IMR-90 (cell line): ENCODE measurements at regions not wholly inside any gene's neighbourhood (a gene's known extent, or its start where the extent isn't known, plus 50 kb on each side); places are given as distances from the start of the nearest gene placed in this dataset.
A peak's percentile ranks its signal among the peaks of the same experiment; 100 is the strongest.

ENCODE experiments used
- ATAC-seq: fragments of 200-7000 bp; cut with Tn5 transposase; 2 replicates; pipeline ENCODE4 v1.9.1; 2020; ENCODE audit warnings: low read depth, mild to moderate bottlenecking, moderate library complexity
- BruUV-seq: library from RNA; stranded (reverse); fragments of 400-500 nt; replicated peaks from 2 replicates; lab custom pipeline; 2021; lab: Mats Ljungman, UMichigan
- CTCF ChIA-PET: fragments of 300-600 bp; formaldehyde crosslinking; extraction: SDS; loops from one replicate; lab custom pipeline; 2021; ENCODE audit warnings: antibody characterized with exemption; lab: Yijun Ruan, JAX
- POLR2A ChIA-PET: fragments of 300-600 bp; sonication (Branson Sonifier 250); formaldehyde crosslinking; loops from one replicate; lab custom pipeline; 2022; ENCODE audit warnings: antibody characterized with exemption; ENCODE audit not compliant: unreplicated experiment; lab: Charles Lee
- DNase-seq: peaks from one replicate; pipeline ENCODE4 v3.0.0; 2013
- H2AFZ ChIP-seq: replicated peaks from 2 replicates; pipeline ENCODE3; 2013; ENCODE audit warnings: low read length, mild to moderate bottlenecking; ENCODE audit not compliant: poor library complexity
- H2AK5ac ChIP-seq: 2 replicates; pipeline ENCODE4 v1.6.1; 2013; ENCODE audit warnings: low read depth, low read length, inconsistent platforms
- H2AK9ac ChIP-seq: replicated peaks from 2 replicates; pipeline ENCODE3; 2013; ENCODE audit warnings: mild to moderate bottlenecking, low read depth, low read length, moderate library complexity; ENCODE audit not compliant: poor library complexity
- H2BK120ac ChIP-seq: 2 replicates; pipeline ENCODE4 v1.6.1; 2013; ENCODE audit warnings: low read depth, low read length, inconsistent platforms
- H2BK15ac ChIP-seq: 3 replicates; pipeline ENCODE4 v1.6.1; 2013; ENCODE audit warnings: low read depth, low read length, inconsistent platforms
- H2BK20ac ChIP-seq: 2 replicates; pipeline ENCODE4 v1.6.1; 2013; ENCODE audit warnings: low read depth, mild to moderate bottlenecking, inconsistent platforms, low read length, moderate library complexity
- H2BK5ac ChIP-seq: 2 replicates; pipeline ENCODE4 v1.6.1; 2013; ENCODE audit warnings: mild to moderate bottlenecking, low read depth, low read length, inconsistent platforms; ENCODE audit not compliant: poor library complexity, severe bottlenecking
- H3K14ac ChIP-seq: replicated peaks from 2 replicates; pipeline ENCODE4 v1.6.1; 2013; ENCODE audit warnings: low read depth, low read length, inconsistent platforms
- H3K18ac ChIP-seq: 2 replicates; pipeline ENCODE4 v1.6.1; 2013; ENCODE audit warnings: low read depth, low read length, control low read depth
- H3K23ac ChIP-seq: 2 replicates; pipeline ENCODE4 v1.6.1; 2013; ENCODE audit warnings: low read depth, low read length, inconsistent platforms
- H3K27ac ChIP-seq: 2 replicates; pipeline ENCODE4 v1.5.1; 2013; ENCODE audit warnings: mild to moderate bottlenecking, control low read depth, low read length; ENCODE audit not compliant: insufficient read depth
- H3K27me3 ChIP-seq: 2 replicates; pipeline ENCODE4 v1.6.1; 2013; ENCODE audit warnings: low read length; ENCODE audit not compliant: control insufficient read depth, insufficient read depth
- H3K36me3 ChIP-seq: 2 replicates; pipeline ENCODE4 v1.6.1; 2013; ENCODE audit warnings: low read length, mixed read lengths; ENCODE audit not compliant: control insufficient read depth, insufficient read depth
- H3K4ac ChIP-seq: 2 replicates; pipeline ENCODE4 v1.6.1; 2013; ENCODE audit warnings: low read depth, low read length, inconsistent platforms
- H3K4me1 ChIP-seq: 2 replicates; pipeline ENCODE4 v1.6.1; 2013; ENCODE audit warnings: low read length, mixed read lengths; ENCODE audit not compliant: control insufficient read depth, insufficient read depth
- H3K4me2 ChIP-seq: 2 replicates; pipeline ENCODE4 v1.6.1; 2013; ENCODE audit warnings: low read depth, mild to moderate bottlenecking, control low read depth, low read length, moderate library complexity
- H3K4me3 ChIP-seq: 2 replicates; pipeline ENCODE4 v1.5.1; 2013; ENCODE audit warnings: low read depth, mild to moderate bottlenecking, control low read depth, low read length, moderate library complexity; ENCODE audit not compliant: insufficient read depth
- H3K56ac ChIP-seq: 2 replicates; pipeline ENCODE4 v1.6.1; 2013; ENCODE audit warnings: low read length, inconsistent platforms; ENCODE audit not compliant: insufficient read depth; ENCODE audit errors: extremely low read depth
- H3K79me1 ChIP-seq, 2 experiments: 2 replicates each; pipeline ENCODE4 v1.6.1; 2013; ENCODE audit warnings: low read length in 2 of 2, inconsistent platforms in 1 of 2, low read depth in 1 of 2
- H3K9ac ChIP-seq: 2 replicates; pipeline ENCODE4 v1.6.1; 2013; ENCODE audit warnings: low read depth, low read length, control low read depth
- H3K9me1 ChIP-seq: 2 replicates; pipeline ENCODE4 v1.6.1; 2013; ENCODE audit warnings: low read length, inconsistent platforms; ENCODE audit not compliant: insufficient read depth
- H3K9me3 ChIP-seq: 2 replicates; pipeline ENCODE4 v1.6.1; 2013; ENCODE audit warnings: low read length; ENCODE audit not compliant: control insufficient read depth, insufficient read depth
- H4K20me1 ChIP-seq: 2 replicates; pipeline ENCODE4 v1.6.1; 2013; ENCODE audit warnings: low read length, inconsistent platforms; ENCODE audit not compliant: insufficient read depth
- H4K5ac ChIP-seq: 2 replicates; pipeline ENCODE4 v1.6.1; 2013; ENCODE audit warnings: mild to moderate bottlenecking, low read depth, low read length, control low read depth
- H4K8ac ChIP-seq, 2 experiments: 2 replicates each; pipeline ENCODE4 v1.6.1; 2013; ENCODE audit warnings: low read depth in 2 of 2, low read length in 2 of 2, control low read depth in 1 of 2, inconsistent platforms in 1 of 2
- H4K91ac ChIP-seq: 2 replicates; pipeline ENCODE4 v1.6.1; 2013; ENCODE audit warnings: low read depth, low read length, inconsistent platforms; ENCODE audit not compliant: insufficient read depth
- BHLHE40 ChIP-seq: fragments of 150-350 bp; IDR thresholded peaks from 2 replicates; pipeline ENCODE4 v1.6.1; 2016; ENCODE audit warnings: mild to moderate bottlenecking, low read depth, low read length
- CEBPB ChIP-seq: IDR thresholded peaks from 2 replicates; pipeline ENCODE4 v1.6.1; 2012; ENCODE audit warnings: low read depth, low read length, improper control_type of control experiment
- CHD1 ChIP-seq: IDR thresholded peaks from 2 replicates; pipeline ENCODE4 v1.6.1; 2012; ENCODE audit warnings: low read depth, low read length, improper control_type of control experiment
- FOS ChIP-seq: fragments of 150-350 bp; IDR thresholded peaks from 2 replicates; pipeline ENCODE4 v1.6.1; 2016; ENCODE audit warnings: low read depth, low read length
- MAFK ChIP-seq: IDR thresholded peaks from 2 replicates; pipeline ENCODE4 v1.6.1; 2012; ENCODE audit warnings: low read depth, low read length, improper control_type of control experiment
- MAZ ChIP-seq: IDR thresholded peaks from 2 replicates; pipeline ENCODE4 v1.6.1; 2012; ENCODE audit warnings: low read depth, mild to moderate bottlenecking, low read length, improper control_type of control experiment, moderate library complexity, borderline replicate concordance
- MXI1 ChIP-seq: IDR thresholded peaks from 2 replicates; pipeline ENCODE4 v1.6.1; 2012; ENCODE audit warnings: low read depth, mild to moderate bottlenecking, low read length, moderate library complexity, borderline replicate concordance
- NFE2L2 ChIP-seq: fragments of 150-350 bp; IDR thresholded peaks from 2 replicates; pipeline ENCODE4 v1.6.1; 2016; ENCODE audit warnings: low read depth, mild to moderate bottlenecking, low read length
- POLR2A ChIP-seq: IDR thresholded peaks from 2 replicates; pipeline ENCODE4 v1.6.1; 2012; ENCODE audit warnings: mild to moderate bottlenecking, low read depth, low read length
- RAD21 ChIP-seq: IDR thresholded peaks from 2 replicates; pipeline ENCODE4 v1.6.1; 2012; ENCODE audit warnings: low read length, improper control_type of control experiment
- RCOR1 ChIP-seq: IDR thresholded peaks from 2 replicates; pipeline ENCODE4 v1.6.1; 2012; ENCODE audit warnings: mild to moderate bottlenecking, low read length, improper control_type of control experiment; ENCODE audit not compliant: insufficient replicate concordance
- RFX5 ChIP-seq: IDR thresholded peaks from 2 replicates; pipeline ENCODE4 v1.8.0; 2012; ENCODE audit warnings: low read depth, mild to moderate bottlenecking, low read length, moderate library complexity
- SMC3 ChIP-seq: fragments of 150-350 bp; IDR thresholded peaks from 2 replicates; pipeline ENCODE4 v1.6.1; 2016; ENCODE audit warnings: low read depth, mild to moderate bottlenecking, antibody characterized with exemption, low read length, moderate library complexity
- WGBS, 2 experiments: methylation state at CpG; one replicate each; pipeline versions ENCODE4 v1.1.5 to v1.1.7; 2013; ENCODE audit warnings: missing lambda C conversion rate in 2 of 2; ENCODE audit not compliant: insufficient read length in 1 of 2; ENCODE audit errors: extremely low coverage in 2 of 2; 5-methylcytosine and 5-hydroxymethylcytosine counted together
- dilution Hi-C: fragments of 300-500 bp; cut with HindIII; formaldehyde crosslinking; loops from one replicate; pipeline ENCODE4 v1.14.3; 2018; ENCODE audit warnings: low sequenced_read_pairs; ENCODE audit not compliant: unreplicated experiment
- in situ Hi-C: fragments of 300-500 bp; cut with MboI; formaldehyde crosslinking; loops from 3 replicates; pipeline ENCODE4 v1.14.3; 2019; ENCODE audit warnings: low sequenced_read_pairs, inconsistent platforms, mixed read lengths
- intact Hi-C: fragments of 100-400 bp; cut with micrococcal nuclease; formaldehyde crosslinking; loops from 2 replicates; pipeline ENCODE4 v1.10.0; 2022
- TF ChIP-seq, protein P1 (sequence below): fragments of 150-350 bp; IDR thresholded peaks from 2 replicates; pipeline ENCODE4 v1.6.1; 2016; ENCODE audit warnings: low read depth, mild to moderate bottlenecking, low read length, moderate library complexity, borderline replicate concordance
- TF ChIP-seq, protein P2 (sequence below): conservative IDR thresholded peaks from 2 replicates; pipeline ENCODE4 v1.5.1; 2012; ENCODE audit warnings: mild to moderate bottlenecking, low read depth, low read length, improper control_type of control experiment
- TF ChIP-seq, protein P3 (sequence below): fragments of 150-350 bp; IDR thresholded peaks from 2 replicates; pipeline ENCODE4 v1.6.1; 2017; ENCODE audit warnings: mild to moderate bottlenecking, antibody characterized with exemption, low read length, low read depth

DNA sequence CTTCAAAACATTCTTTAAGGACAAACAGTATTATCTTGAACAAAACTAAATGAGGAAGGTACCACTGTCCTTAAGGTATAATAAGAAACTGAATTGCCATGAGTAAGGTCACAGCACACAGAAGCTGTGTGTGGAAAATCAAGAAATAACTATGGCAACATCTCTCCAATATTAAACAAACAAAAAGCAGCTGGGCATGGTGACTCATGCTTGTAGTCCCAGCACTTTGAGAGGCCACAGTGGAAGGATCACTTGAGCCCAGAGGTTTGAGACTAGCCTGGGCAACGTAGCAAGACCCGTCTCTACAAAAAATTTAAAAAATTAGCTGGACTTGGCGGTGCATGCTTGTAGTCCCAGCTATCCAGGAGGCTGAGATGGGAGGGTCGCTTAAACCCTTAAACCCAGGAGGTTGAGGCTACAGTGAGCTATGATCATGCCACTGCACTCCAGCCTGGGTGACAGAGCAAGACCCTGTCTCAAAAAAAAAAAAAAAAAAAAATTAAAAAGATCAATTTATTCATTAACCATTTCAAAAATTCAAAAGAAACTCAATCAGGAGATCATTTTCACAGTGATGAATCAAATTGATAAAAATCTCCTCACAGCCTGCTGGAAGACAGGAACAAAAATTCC is 195.4 kb downstream of the SKIDA1 start:
- Histone ChIP-seq H3K9ac (no peak overlapping the region), H4K20me1 (no peaks in the 10 kb centered on the region), H4K8ac (no peak overlapping the region), H2BK5ac (no peak overlapping the region), H3K4me1 (peaks cover under 1% of the 10 kb centered on the region), H2BK120ac (no peak overlapping the region), H3K9me3 (no peaks in the 10 kb centered on the region), H3K79me1 (no peaks in the 10 kb centered on the region), H3K4me3 (no peak overlapping the region), H2BK15ac (no peak overlapping the region), H3K4ac (no peak overlapping the region), H3K27ac (no peak overlapping the region), H2AFZ (no peak overlapping the region), H3K9me1 (peaks cover 1% of the 10 kb centered on the region; the same call in 1 of the 2 replicates), H3K4me2 (no peak overlapping the region), H4K5ac (no peak overlapping the region), H3K14ac (no peak overlapping the region), H2AK9ac (no peak overlapping the region), H2BK20ac (no peak overlapping the region), H3K27me3 (no peaks in the 10 kb centered on the region), H2AK5ac (no peak overlapping the region), H3K18ac (no peak overlapping the region), H3K56ac (no peak overlapping the region), H4K91ac (no peak overlapping the region), H3K36me3 (no peaks in the 10 kb centered on the region), H3K23ac (no peak overlapping the region)
- intact Hi-C loops = no loop called here
- BruUV-seq = no TSS peak
- ChIA-PET POLR2A (no interaction called here), CTCF (interaction anchor here (1.2 kb wide), 1 partner anchor 166 kb away, joined by 3 read pairs; no protein-coding TSS in a partner anchor)
- TF ChIP-seq MAFK = no peak
- no peak for TF ChIP-seq MXI1
- no peak for TF ChIP-seq MAZ
- TF ChIP-seq, protein P1, sequence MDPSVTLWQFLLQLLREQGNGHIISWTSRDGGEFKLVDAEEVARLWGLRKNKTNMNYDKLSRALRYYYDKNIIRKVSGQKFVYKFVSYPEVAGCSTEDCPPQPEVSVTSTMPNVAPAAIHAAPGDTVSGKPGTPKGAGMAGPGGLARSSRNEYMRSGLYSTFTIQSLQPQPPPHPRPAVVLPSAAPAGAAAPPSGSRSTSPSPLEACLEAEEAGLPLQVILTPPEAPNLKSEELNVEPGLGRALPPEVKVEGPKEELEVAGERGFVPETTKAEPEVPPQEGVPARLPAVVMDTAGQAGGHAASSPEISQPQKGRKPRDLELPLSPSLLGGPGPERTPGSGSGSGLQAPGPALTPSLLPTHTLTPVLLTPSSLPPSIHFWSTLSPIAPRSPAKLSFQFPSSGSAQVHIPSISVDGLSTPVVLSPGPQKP = no peak
- TF ChIP-seq RCOR1 = peak; percentile 94
- TF ChIP-seq, protein P2, sequence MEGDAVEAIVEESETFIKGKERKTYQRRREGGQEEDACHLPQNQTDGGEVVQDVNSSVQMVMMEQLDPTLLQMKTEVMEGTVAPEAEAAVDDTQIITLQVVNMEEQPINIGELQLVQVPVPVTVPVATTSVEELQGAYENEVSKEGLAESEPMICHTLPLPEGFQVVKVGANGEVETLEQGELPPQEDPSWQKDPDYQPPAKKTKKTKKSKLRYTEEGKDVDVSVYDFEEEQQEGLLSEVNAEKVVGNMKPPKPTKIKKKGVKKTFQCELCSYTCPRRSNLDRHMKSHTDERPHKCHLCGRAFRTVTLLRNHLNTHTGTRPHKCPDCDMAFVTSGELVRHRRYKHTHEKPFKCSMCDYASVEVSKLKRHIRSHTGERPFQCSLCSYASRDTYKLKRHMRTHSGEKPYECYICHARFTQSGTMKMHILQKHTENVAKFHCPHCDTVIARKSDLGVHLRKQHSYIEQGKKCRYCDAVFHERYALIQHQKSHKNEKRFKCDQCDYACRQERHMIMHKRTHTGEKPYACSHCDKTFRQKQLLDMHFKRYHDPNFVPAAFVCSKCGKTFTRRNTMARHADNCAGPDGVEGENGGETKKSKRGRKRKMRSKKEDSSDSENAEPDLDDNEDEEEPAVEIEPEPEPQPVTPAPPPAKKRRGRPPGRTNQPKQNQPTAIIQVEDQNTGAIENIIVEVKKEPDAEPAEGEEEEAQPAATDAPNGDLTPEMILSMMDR = no peak
- TF ChIP-seq BHLHE40 = peak; percentile 50; the same call in 1 of the 2 replicates
- TF ChIP-seq RFX5 = no peak
- TF ChIP-seq POLR2A = no peak
- TF ChIP-seq, protein P3, sequence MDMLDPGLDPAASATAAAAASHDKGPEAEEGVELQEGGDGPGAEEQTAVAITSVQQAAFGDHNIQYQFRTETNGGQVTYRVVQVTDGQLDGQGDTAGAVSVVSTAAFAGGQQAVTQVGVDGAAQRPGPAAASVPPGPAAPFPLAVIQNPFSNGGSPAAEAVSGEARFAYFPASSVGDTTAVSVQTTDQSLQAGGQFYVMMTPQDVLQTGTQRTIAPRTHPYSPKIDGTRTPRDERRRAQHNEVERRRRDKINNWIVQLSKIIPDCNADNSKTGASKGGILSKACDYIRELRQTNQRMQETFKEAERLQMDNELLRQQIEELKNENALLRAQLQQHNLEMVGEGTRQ = peak; percentile 22; the same call in 1 of the 2 replicates
- peak; percentile 17; the same call in 1 of the 2 replicates for TF ChIP-seq RAD21
- TF ChIP-seq CHD1 = no peak
- TF ChIP-seq SMC3 = no peak
- no peak for TF ChIP-seq NFE2L2
- peak; percentile 92 for TF ChIP-seq FOS
- no peak; the same call in 1 of the 2 replicates for TF ChIP-seq CEBPB
- dilution Hi-C loops = no loop called here
- in situ Hi-C loops = no loop called here
- WGBS, 2 experiments = 100% methylated on average over 1 of the region's 4 CpGs; no CpG with 5 or more reads in 1 of the 2 experiments
- ATAC-seq (peak; percentile 83), DNase-seq (peak; percentile 92)
